GM12892 (cell line): ENCODE measurements at regions not wholly inside any gene's neighbourhood (a gene's known extent, or its start where the extent isn't known, plus 50 kb on each side); places are given as distances from the start of the nearest gene placed in this dataset.

Experiments used
- POLR2A ChIP-seq: IDR thresholded peaks from 2 replicates; pipeline ENCODE4 v1.6.1; 2011; ENCODE audit warnings: low read depth, low read length, control low read depth
- POLR2AphosphoS5 ChIP-seq: IDR thresholded peaks from 2 replicates; pipeline ENCODE4 v1.6.1; 2011; ENCODE audit warnings: low read depth, low read length, control low read depth
- TAF1 ChIP-seq: IDR thresholded peaks from 2 replicates; pipeline ENCODE4 v1.6.1; 2011; ENCODE audit warnings: low read depth, mild to moderate bottlenecking, control low read depth, low read length, borderline replicate concordance

DNA sequence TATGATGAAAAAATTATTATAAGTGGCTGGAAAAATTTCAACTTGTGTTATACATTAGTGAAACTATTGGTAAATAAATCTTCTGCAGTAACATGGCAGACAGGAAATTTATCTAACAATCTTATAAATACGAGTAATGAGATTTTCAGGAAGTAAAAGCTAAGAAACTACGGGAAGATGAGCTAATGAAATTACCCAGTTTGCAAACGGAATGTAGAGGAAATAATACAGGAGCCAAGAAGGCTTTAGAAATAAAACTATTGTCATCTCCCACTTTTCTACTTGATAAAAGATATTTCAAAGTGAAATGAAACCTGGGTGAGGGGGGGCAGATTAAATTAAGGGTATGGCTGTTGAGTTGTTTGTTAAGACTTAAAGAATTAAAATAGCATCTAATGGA, 332.5 kb upstream of the SORCS1 start:
- TF ChIP-seq POLR2A (no peak), TAF1 (no peak), POLR2AphosphoS5 (no peak)
